Left ventricle myocardium superior (tissue), 1 donor: ENCODE measurements at regions not wholly inside any gene's neighbourhood (a gene's known extent, or its start where the extent isn't known, plus 50 kb on each side); places are given as distances from the start of the nearest gene placed in this dataset.

Source experiments
- ATAC-seq: fragments of 200-7000 bp; cut with Tn5 transposase; one replicate; pipeline ENCODE4 v1.9.1; 2020; ENCODE audit warnings: mild to moderate bottlenecking, moderate library complexity
- DNase-seq: peaks from one replicate; pipeline ENCODE4 v3.0.0-alpha.2; 2020
- intact Hi-C: fragments of 100-400 bp; cut with micrococcal nuclease; formaldehyde crosslinking; loops from one replicate; pipeline ENCODE4 v1.11.0; 2022
- donor health status: DM: no; HTN: yes; CAD: no; lungs with severe emphysema.

DNA sequence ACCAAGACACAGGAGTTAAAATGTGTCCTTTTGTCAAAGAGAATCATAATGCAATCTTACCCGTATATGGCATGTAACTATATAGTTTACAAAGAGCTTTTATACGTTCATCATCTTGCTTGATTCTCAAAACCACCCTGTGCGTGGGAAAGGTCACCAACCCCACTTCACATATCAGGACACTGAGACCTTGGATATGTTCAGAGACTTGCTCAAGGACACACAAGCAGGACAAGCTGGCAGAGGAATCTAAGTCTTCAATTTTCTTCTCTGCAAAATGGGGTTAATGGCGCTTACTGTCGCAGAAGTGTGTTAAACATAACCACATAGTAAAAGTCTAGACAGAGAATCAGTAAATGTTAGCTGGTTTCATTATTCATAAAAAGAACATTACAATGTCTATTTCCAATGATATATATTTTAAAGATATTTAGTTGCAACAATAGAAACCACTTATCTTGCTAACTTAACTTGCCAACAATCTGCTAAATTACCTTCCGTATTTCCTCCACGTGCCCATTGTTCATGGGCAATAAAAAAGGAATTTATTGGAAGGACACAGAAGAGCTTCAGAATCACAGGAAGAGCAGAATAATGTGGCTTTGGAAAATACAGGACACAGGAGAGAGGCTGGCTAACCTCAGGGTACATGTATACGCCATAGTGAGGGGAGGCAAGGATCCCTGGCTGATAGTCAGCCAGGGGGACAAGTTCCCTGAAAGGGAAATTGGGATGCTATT, 64.6 kb upstream of the TAPT1 start:
- intact Hi-C loops: no loop called here
- DNase-seq (no peak), ATAC-seq (no peak)

DNA sequence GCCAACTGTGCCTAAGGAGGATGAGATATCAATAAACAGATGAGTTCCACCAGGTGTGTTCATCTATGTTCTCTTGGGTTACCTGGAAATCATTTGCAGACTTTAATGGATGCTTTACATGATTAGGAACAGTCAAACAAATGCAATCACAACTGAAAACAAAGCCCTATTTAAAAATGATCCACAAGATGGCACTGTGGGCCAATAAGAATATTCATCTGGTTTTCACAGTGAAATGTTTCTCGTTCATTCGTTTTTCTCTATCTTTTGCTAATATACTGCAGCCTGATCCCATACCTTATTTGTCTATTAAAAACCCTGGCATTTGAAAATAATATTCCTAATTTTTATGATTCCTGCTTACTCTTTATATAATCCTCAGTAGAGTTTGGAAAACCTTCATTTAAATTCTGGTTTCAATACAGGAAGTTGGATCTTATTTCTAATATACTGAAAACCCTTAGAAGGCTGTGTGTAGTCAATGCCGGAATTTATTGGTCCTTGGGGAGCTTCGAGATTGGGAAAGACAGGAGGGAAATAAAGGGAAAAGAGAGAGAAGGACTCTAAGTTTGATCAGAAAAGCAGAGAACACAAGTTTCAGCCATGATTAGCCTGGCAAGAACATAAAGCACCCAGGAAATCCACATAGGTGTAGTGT, 63.8 kb upstream of the TAPT1 start:
- no peak for ATAC-seq
- DNase-seq: no peak
- intact Hi-C loops: no loop called here

DNA sequence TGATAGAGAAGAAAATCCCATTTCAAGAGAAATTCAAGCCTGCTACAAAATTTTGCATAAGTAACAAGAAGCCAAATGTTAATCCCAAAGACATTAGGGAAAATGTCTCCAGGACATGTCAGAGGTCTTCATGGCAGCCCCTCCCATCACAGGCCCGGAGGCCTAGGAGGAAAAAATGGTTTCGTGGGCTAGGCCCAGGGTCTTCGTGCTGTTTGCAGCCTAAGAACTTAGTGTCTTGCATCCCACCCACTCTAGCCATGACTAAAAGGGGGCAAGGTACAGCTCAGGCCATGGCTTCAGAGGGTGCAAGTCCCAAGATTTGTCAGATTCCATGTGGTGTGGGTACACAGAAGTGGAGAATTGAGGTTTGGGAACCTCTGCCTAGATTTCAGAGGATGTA, 57.8 kb upstream of the TAPT1 start:
- intact Hi-C loops: no loop called here
- ATAC-seq (no peak), DNase-seq (no peak)

DNA sequence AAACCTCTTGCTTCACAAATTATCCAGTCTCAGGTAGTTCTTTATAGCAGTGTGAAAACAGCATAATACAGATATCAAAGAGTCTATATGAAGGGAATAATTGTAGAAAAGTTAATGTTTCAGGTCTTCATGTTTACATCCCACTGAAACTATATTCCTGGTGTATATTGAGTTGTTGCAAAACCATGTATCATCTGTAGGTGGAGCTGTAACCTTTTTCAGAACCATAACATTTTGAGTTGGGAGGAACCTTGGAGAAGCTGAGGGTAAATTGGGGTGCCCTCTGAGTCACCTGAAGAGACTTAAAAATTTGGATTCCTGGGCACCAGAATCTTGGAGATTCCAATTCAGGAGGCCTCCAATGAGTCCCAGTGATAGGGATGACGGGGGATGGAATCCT, 51.9 kb upstream of the TAPT1 start:
- no peak for ATAC-seq
- intact Hi-C loops: no loop called here

More for the DNA sequence above, 51.9 kb upstream of the TAPT1 start:
- DNase-seq: no peak
